Neuronal stem cell (in vitro differentiated cells): ENCODE measurements at regions not wholly inside any gene's neighbourhood (a gene's known extent, or its start where the extent isn't known, plus 50 kb on each side); places are given as distances from the start of the nearest gene placed in this dataset.

Experiments used
- DNase-seq: peaks from one replicate; pipeline ENCODE4 v3.0.0-alpha.2; 2013; ENCODE audit warnings: low spot score
- H2AFZ ChIP-seq: one replicate; pipeline ENCODE4 v1.6.1; 2013; ENCODE audit warnings: mild to moderate bottlenecking, low read length, inconsistent platforms
- H2AK5ac ChIP-seq: 2 replicates; pipeline ENCODE4 v1.6.1; 2013; ENCODE audit warnings: low read depth, mild to moderate bottlenecking, inconsistent platforms, low read length, moderate library complexity, mixed read lengths
- H2BK120ac ChIP-seq: 2 replicates; pipeline ENCODE4 v1.6.1; 2013; ENCODE audit warnings: low read depth, mild to moderate bottlenecking, inconsistent platforms, low read length, moderate library complexity, mixed read lengths
- H2BK12ac ChIP-seq: one replicate; pipeline ENCODE4 v1.6.1; 2013; ENCODE audit warnings: low read length, inconsistent platforms
- H2BK15ac ChIP-seq: 2 replicates; pipeline ENCODE4 v1.6.1; 2013; ENCODE audit warnings: mild to moderate bottlenecking, low read length, inconsistent platforms, mixed read lengths
- H2BK5ac ChIP-seq: one replicate; pipeline ENCODE4 v1.6.1; 2013; ENCODE audit warnings: inconsistent platforms, mild to moderate bottlenecking, low read length, moderate library complexity
- H3K14ac ChIP-seq: one replicate; pipeline ENCODE4 v1.6.1; 2013; ENCODE audit warnings: low read length, inconsistent platforms
- H3K18ac ChIP-seq: 2 replicates; pipeline ENCODE4 v1.6.1; 2013; ENCODE audit warnings: low read length, inconsistent platforms
- H3K23ac ChIP-seq: 2 replicates; pipeline ENCODE4 v1.6.1; 2013; ENCODE audit warnings: low read depth, mild to moderate bottlenecking, mixed read lengths, low read length, inconsistent platforms; ENCODE audit not compliant: poor library complexity
- H3K27ac ChIP-seq: replicated peaks from 3 replicates; pipeline ENCODE4 v1.5.1; 2013; ENCODE audit warnings: low read length, inconsistent platforms
- H3K27me3 ChIP-seq, 3 experiments: 2 replicates each; pipeline ENCODE4 v1.6.1; 2013; ENCODE audit warnings: low read length in 3 of 3, mild to moderate bottlenecking in 2 of 3, inconsistent platforms in 1 of 3, low read depth in 1 of 3, mixed read lengths in 1 of 3, moderate library complexity in 1 of 3; ENCODE audit not compliant: control insufficient read depth in 3 of 3, insufficient read depth in 3 of 3
- H3K36me3 ChIP-seq, 2 donors: replicated peaks in 1 of 2; 2 replicates each; pipeline ENCODE4 v1.6.1; 2013; ENCODE audit warnings: low read length in 2 of 2; ENCODE audit not compliant: control insufficient read depth in 2 of 2, insufficient read depth in 2 of 2
- H3K4ac ChIP-seq: 2 replicates; pipeline ENCODE4 v1.6.1; 2013; ENCODE audit warnings: inconsistent platforms, mild to moderate bottlenecking, low read length, moderate library complexity
- H3K4me1 ChIP-seq, 2 donors: 1 replicate in 1 of 2; 2 replicates in 1 of 2; pipeline ENCODE4 v1.6.1; 2013; ENCODE audit warnings: low read length in 2 of 2, low read depth in 1 of 2; ENCODE audit not compliant: control insufficient read depth in 2 of 2, insufficient read depth in 1 of 2
- H3K4me2 ChIP-seq: one replicate; pipeline ENCODE4 v1.6.1; 2013; ENCODE audit warnings: mild to moderate bottlenecking, low read length, inconsistent platforms; ENCODE audit not compliant: insufficient read depth, poor library complexity, severe bottlenecking
- H3K4me3 ChIP-seq, 2 donors: 2 replicates each; pipeline ENCODE4 v1.5.1; 2013; ENCODE audit warnings: low read length in 2 of 2, mild to moderate bottlenecking in 2 of 2, inconsistent platforms in 1 of 2, moderate library complexity in 1 of 2
- H3K79me1 ChIP-seq: one replicate; pipeline ENCODE4 v1.6.1; 2013; ENCODE audit warnings: low read depth, mild to moderate bottlenecking, inconsistent platforms, low read length, moderate library complexity
- H3K9ac ChIP-seq: one replicate; pipeline ENCODE4 v1.6.1; 2013; ENCODE audit warnings: mild to moderate bottlenecking, low read depth, low read length, inconsistent platforms; ENCODE audit not compliant: poor library complexity
- H3K9me3 ChIP-seq, 2 donors: replicated peaks in 1 of 2; 2 replicates each; pipeline versions ENCODE3 to v1.6.1; 2013; ENCODE audit warnings: low read length in 2 of 2, mild to moderate bottlenecking in 2 of 2, inconsistent platforms in 1 of 2, low read depth in 1 of 2, mixed read lengths in 1 of 2, moderate library complexity in 1 of 2; ENCODE audit not compliant: control insufficient read depth in 2 of 2, insufficient read depth in 1 of 2
- H4K8ac ChIP-seq: one replicate; pipeline ENCODE4 v1.6.1; 2013; ENCODE audit warnings: low read depth, mild to moderate bottlenecking, inconsistent platforms, low read length, moderate library complexity
- H4K91ac ChIP-seq: one replicate; pipeline ENCODE4 v1.6.1; 2013; ENCODE audit warnings: low read length, low read depth, mild to moderate bottlenecking, inconsistent platforms; ENCODE audit not compliant: poor library complexity
- WGBS, 2 donors: extraction: QIAGEN DNeasy Blood & Tissue Kit; methylation state at CpG; one replicate each; pipeline ENCODE4 v1.1.7; 2013; ENCODE audit warnings: missing lambda C conversion rate in 2 of 2, mixed read lengths in 1 of 2; ENCODE audit not compliant: insufficient read length in 2 of 2, insufficient replicate concordance in 1 of 2; ENCODE audit errors: extremely low coverage in 2 of 2; 5-methylcytosine and 5-hydroxymethylcytosine counted together

- no peak overlapping the region for H2BK120ac ChIP-seq
- no peaks in the 10 kb centered on the region for H3K9me3 ChIP-seq
- no peak overlapping the region for H3K18ac ChIP-seq
- no peak overlapping the region for H4K91ac ChIP-seq
- H3K14ac ChIP-seq = no peak overlapping the region
- no peaks in the 10 kb centered on the region for H3K36me3 ChIP-seq
- no peak overlapping the region for H3K4me3 ChIP-seq
- no peak overlapping the region for H4K8ac ChIP-seq
- H3K79me1 ChIP-seq = no peaks in the 10 kb centered on the region
- H2BK5ac ChIP-seq = no peak overlapping the region
- H3K27ac ChIP-seq = no peak overlapping the region
- no peak overlapping the region for H2AK5ac ChIP-seq
- H3K4me2 ChIP-seq = no peak overlapping the region
- no peak for DNase-seq
- no CpG with 5 or more reads among the region's 4 CpGs for WGBS, 2 donors
- H2BK15ac ChIP-seq = no peak overlapping the region
- peaks cover 0 to 3% of the 10 kb centered on the region in 2 donors for H3K4me1 ChIP-seq
- H2AFZ ChIP-seq = no peak overlapping the region
- no peak overlapping the region for H3K4ac ChIP-seq
- H3K9ac ChIP-seq = no peak overlapping the region
- no peak overlapping the region for H3K23ac ChIP-seq
- peaks cover 0 to 7% (median 0%) of the 10 kb centered on the region in 3 experiments for H3K27me3 ChIP-seq
- no peak overlapping the region for H2BK12ac ChIP-seq
Observed at GRCh38 chr10:51005551-51005950, 68.7 kb upstream of the PRKG1 start.

- Histone ChIP-seq H3K4me3 (no peak overlapping the region), H2BK12ac (no peak overlapping the region), H3K4me2 (no peak overlapping the region), H3K14ac (no peak overlapping the region), H2BK120ac (no peak overlapping the region), H4K91ac (no peak overlapping the region), H3K4me1 (peaks cover 0 to 3% of the 10 kb centered on the region in 2 donors), H3K27ac (no peak overlapping the region), H4K8ac (no peak overlapping the region), H3K4ac (no peak overlapping the region), H3K23ac (no peak overlapping the region), H3K36me3 (no peaks in the 10 kb centered on the region), H2AK5ac (no peak overlapping the region), H2AFZ (no peak overlapping the region), H2BK5ac (no peak overlapping the region), H3K79me1 (no peaks in the 10 kb centered on the region), H3K9me3 (no peaks in the 10 kb centered on the region), H2BK15ac (no peak overlapping the region), H3K27me3 (no peaks in the 10 kb centered on the region), H3K18ac (no peak overlapping the region), H3K9ac (no peak overlapping the region)
- DNase-seq = no peak
- WGBS, 2 donors = no CpG with 5 or more reads among the region's 5 CpGs
Observed at GRCh38 chr10:51006686-51007085, 67.6 kb upstream of the PRKG1 start.

GRCh38 chr10:51007781-51008180 is 66.5 kb upstream of the PRKG1 start:
- Histone ChIP-seq H3K27ac (no peak overlapping the region), H2BK120ac (no peak overlapping the region), H3K4me3 (no peak overlapping the region), H3K9ac (no peak overlapping the region), H3K18ac (no peak overlapping the region), H2BK5ac (no peak overlapping the region), H3K4me1 (peaks cover 0 to 3% of the 10 kb centered on the region in 2 donors), H2AK5ac (no peak overlapping the region), H3K9me3 (no peaks in the 10 kb centered on the region), H4K8ac (no peak overlapping the region), H3K23ac (no peak overlapping the region), H2BK15ac (no peak overlapping the region), H3K4me2 (no peak overlapping the region), H2BK12ac (no peak overlapping the region), H3K4ac (no peak overlapping the region), H3K79me1 (no peaks in the 10 kb centered on the region), H2AFZ (no peak overlapping the region), H3K36me3 (no peaks in the 10 kb centered on the region), H3K27me3 (no peaks in the 10 kb centered on the region), H4K91ac (no peak overlapping the region), H3K14ac (no peak overlapping the region)
- DNase-seq = no peak
- WGBS, 2 donors = no CpG with 5 or more reads among the region's 2 CpGs

- no peaks in the 10 kb centered on the region for H3K9me3 ChIP-seq
- no peak overlapping the region for H3K23ac ChIP-seq
- no peak overlapping the region for H3K4me2 ChIP-seq
- no peaks in the 10 kb centered on the region for H3K27me3 ChIP-seq
- no peak overlapping the region for H3K9ac ChIP-seq
- no CpG with 5 or more reads among the region's 3 CpGs for WGBS, 2 donors
- no peak overlapping the region for H2BK5ac ChIP-seq
- no peak overlapping the region for H4K91ac ChIP-seq
- H3K4me3 ChIP-seq = no peak overlapping the region
- DNase-seq = no peak
- H4K8ac ChIP-seq = no peak overlapping the region
- H2BK12ac ChIP-seq = no peak overlapping the region
- H3K36me3 ChIP-seq = no peaks in the 10 kb centered on the region
- no peak overlapping the region for H3K18ac ChIP-seq
- H3K4ac ChIP-seq = no peak overlapping the region
- no peak overlapping the region for H2BK15ac ChIP-seq
- no peak overlapping the region for H2AK5ac ChIP-seq
- no peak overlapping the region for H3K27ac ChIP-seq
- H2BK120ac ChIP-seq = no peak overlapping the region
- H3K4me1 ChIP-seq = no peaks in the 10 kb centered on the region
- no peak overlapping the region for H2AFZ ChIP-seq
- no peaks in the 10 kb centered on the region for H3K79me1 ChIP-seq
- no peak overlapping the region for H3K14ac ChIP-seq
Observed at GRCh38 chr10:51008346-51008745, 65.9 kb upstream of the PRKG1 start.
